ENCODE measurements at regions not wholly inside any gene's neighbourhood (a gene's known extent, or its start where the extent isn't known, plus 50 kb on each side); places are given as distances from the start of the nearest gene placed in this dataset.
A peak's percentile ranks its signal among the peaks of the same experiment; 100 is the strongest.

GRCh38 chr9:13386316-13386715 is 106.8 kb upstream of the MPDZ start:
- H3K79me1 ChIP-seq (replicated peaks; ENCODE audit: low read length, poor library complexity, severe bottlenecking) = no peaks in the 10 kb centered on the region
- H3K23ac ChIP-seq (ENCODE audit: low read length in 2 of 2) = no peak overlapping the region

GRCh38 chr9:13383855-13384254 is 104.4 kb upstream of the MPDZ start:
- WGBS = 100% methylated on average over 1 of the region's 1 CpG
- no peak overlapping the region for H2AFZ ChIP-seq (ENCODE audit: low read depth, low read length)
- no peak overlapping the region for H3K9ac ChIP-seq (ENCODE audit: low read length)
- no peaks in the 10 kb centered on the region for H3K79me1 ChIP-seq (replicated peaks; ENCODE audit: low read length, poor library complexity, severe bottlenecking)
- H3K4me1 ChIP-seq (ENCODE audit: control insufficient read depth, insufficient read depth, low read depth, low read length) = no peaks in the 10 kb centered on the region
- H3K4ac ChIP-seq (ENCODE audit: low read depth in 1 of 2, low read length in 2 of 2) = no peak overlapping the region
- H3K23ac ChIP-seq (ENCODE audit: low read length in 2 of 2) = no peak overlapping the region
- no peak overlapping the region for H4K91ac ChIP-seq (ENCODE audit: low read length)
- H3K27me3 ChIP-seq (ENCODE audit: control insufficient read depth in 1 of 2, insufficient read depth in 1 of 2, low read length in 2 of 2) = no peaks in the 10 kb centered on the region
- no peak overlapping the region for H2BK5ac ChIP-seq (ENCODE audit: low read depth, low read length, poor library complexity, severe bottlenecking)
- no peak overlapping the region for H4K8ac ChIP-seq (ENCODE audit: low read length)
- no peaks in the 10 kb centered on the region for H3K9me3 ChIP-seq (ENCODE audit: control insufficient read depth, low read length)
- no peak overlapping the region for H2BK12ac ChIP-seq (ENCODE audit: low read length in 2 of 2)
- DNase-seq = no peak
- H3K4me2 ChIP-seq (ENCODE audit: low read length, poor library complexity, severe bottlenecking) = no peak overlapping the region
- H3K18ac ChIP-seq (ENCODE audit: low read depth in 1 of 2, low read length in 2 of 2) = no peak overlapping the region
- H3K14ac ChIP-seq (ENCODE audit: low read length in 2 of 2) = no peak overlapping the region
- no peak overlapping the region for H3K4me3 ChIP-seq (ENCODE audit: insufficient read depth in 1 of 2, low read depth in 1 of 2, low read length in 2 of 2)
- no peak overlapping the region for H2BK15ac ChIP-seq (ENCODE audit: low read depth, poor library complexity, severe bottlenecking)
- no peak overlapping the region for H2BK120ac ChIP-seq (ENCODE audit: low read depth, low read length)
- no peak overlapping the region for H2AK5ac ChIP-seq (ENCODE audit: low read length, severe bottlenecking)
- no peak overlapping the region for H3K27ac ChIP-seq (ENCODE audit: low read length, poor library complexity, severe bottlenecking)
- no peaks in the 10 kb centered on the region for H3K36me3 ChIP-seq (ENCODE audit: control insufficient read depth in 1 of 2, insufficient read depth in 2 of 2, low read depth in 1 of 2, low read length in 2 of 2)

More at GRCh38 chr9:13386316-13386715, 106.8 kb upstream of the MPDZ start:
- Histone ChIP-seq H2BK12ac (ENCODE audit: low read length in 2 of 2) (no peak overlapping the region), H4K91ac (ENCODE audit: low read length) (no peak overlapping the region), H2BK15ac (ENCODE audit: low read depth, poor library complexity, severe bottlenecking) (no peak overlapping the region), H2AFZ (ENCODE audit: low read depth, low read length) (no peak overlapping the region), H3K4ac (ENCODE audit: low read depth in 1 of 2, low read length in 2 of 2) (no peak overlapping the region), H2BK120ac (ENCODE audit: low read depth, low read length) (no peak overlapping the region), H3K4me2 (ENCODE audit: low read length, poor library complexity, severe bottlenecking) (no peak overlapping the region), H3K27me3 (ENCODE audit: control insufficient read depth in 1 of 2, insufficient read depth in 1 of 2, low read length in 2 of 2) (no peaks in the 10 kb centered on the region), H3K9ac (ENCODE audit: low read length) (peak overlapping the region; percentile 65), H3K36me3 (ENCODE audit: control insufficient read depth in 1 of 2, insufficient read depth in 2 of 2, low read depth in 1 of 2, low read length in 2 of 2) (no peaks in the 10 kb centered on the region), H4K8ac (ENCODE audit: low read length) (no peak overlapping the region), H2BK5ac (ENCODE audit: low read depth, low read length, poor library complexity, severe bottlenecking) (no peak overlapping the region), H3K14ac (ENCODE audit: low read length in 2 of 2) (no peak overlapping the region), H2AK5ac (ENCODE audit: low read length, severe bottlenecking) (no peak overlapping the region), H3K4me3 (ENCODE audit: insufficient read depth in 1 of 2, low read depth in 1 of 2, low read length in 2 of 2) (no peak overlapping the region), H3K4me1 (ENCODE audit: control insufficient read depth, insufficient read depth, low read depth, low read length) (no peaks in the 10 kb centered on the region), H3K18ac (ENCODE audit: low read depth in 1 of 2, low read length in 2 of 2) (no peak overlapping the region), H3K27ac (ENCODE audit: low read length, poor library complexity, severe bottlenecking) (no peak overlapping the region), H3K9me3 (ENCODE audit: control insufficient read depth, low read length) (peaks cover 16% of the 10 kb centered on the region)
- no CpG with 5 or more reads among the region's 2 CpGs for WGBS
- no peak for DNase-seq

GRCh38 chr9:13383216-13383615 is 103.7 kb upstream of the MPDZ start:
- no peak overlapping the region for H2BK12ac ChIP-seq (ENCODE audit: low read length in 2 of 2)
- no CpG with 5 or more reads among the region's 1 CpG for WGBS

GRCh38 chr9:13382595-13382994 is 103.1 kb upstream of the MPDZ start:
- no peak overlapping the region for H4K8ac ChIP-seq (ENCODE audit: low read length)
- H3K18ac ChIP-seq (ENCODE audit: low read depth in 1 of 2, low read length in 2 of 2) = no peak overlapping the region
- no peak overlapping the region for H3K4ac ChIP-seq (ENCODE audit: low read depth in 1 of 2, low read length in 2 of 2)
- H2AFZ ChIP-seq (ENCODE audit: low read depth, low read length) = no peak overlapping the region
- no peak overlapping the region for H2BK15ac ChIP-seq (ENCODE audit: low read depth, poor library complexity, severe bottlenecking)
- whole genome bisulfite sequencing = 100% methylated on average over 2 of the region's 5 CpGs
- no peak overlapping the region for H2AK5ac ChIP-seq (ENCODE audit: low read length, severe bottlenecking)
- no peak overlapping the region for H3K4me3 ChIP-seq (ENCODE audit: insufficient read depth in 1 of 2, low read depth in 1 of 2, low read length in 2 of 2)
- no peak overlapping the region for H3K23ac ChIP-seq (ENCODE audit: low read length in 2 of 2)
- no peak overlapping the region for H3K9ac ChIP-seq (ENCODE audit: low read length)
- H2BK12ac ChIP-seq (ENCODE audit: low read length in 2 of 2) = no peak overlapping the region
- H3K9me3 ChIP-seq (ENCODE audit: control insufficient read depth, low read length) = no peaks in the 10 kb centered on the region
- no peaks in the 10 kb centered on the region for H3K79me1 ChIP-seq (replicated peaks; ENCODE audit: low read length, poor library complexity, severe bottlenecking)
- H2BK120ac ChIP-seq (ENCODE audit: low read depth, low read length) = no peak overlapping the region
- no peak overlapping the region for H2BK5ac ChIP-seq (ENCODE audit: low read depth, low read length, poor library complexity, severe bottlenecking)
- no peaks in the 10 kb centered on the region for H3K27me3 ChIP-seq (ENCODE audit: control insufficient read depth in 1 of 2, insufficient read depth in 1 of 2, low read length in 2 of 2)
- H3K4me1 ChIP-seq (ENCODE audit: control insufficient read depth, insufficient read depth, low read depth, low read length) = no peaks in the 10 kb centered on the region
- H3K27ac ChIP-seq (ENCODE audit: low read length, poor library complexity, severe bottlenecking) = no peak overlapping the region
- no peak overlapping the region for H3K4me2 ChIP-seq (ENCODE audit: low read length, poor library complexity, severe bottlenecking)
- no peaks in the 10 kb centered on the region for H3K36me3 ChIP-seq (ENCODE audit: control insufficient read depth in 1 of 2, insufficient read depth in 2 of 2, low read depth in 1 of 2, low read length in 2 of 2)
- DNase-seq = no peak
- H4K91ac ChIP-seq (ENCODE audit: low read length) = no peak overlapping the region
- H3K14ac ChIP-seq (ENCODE audit: low read length in 2 of 2) = no peak overlapping the region

More at GRCh38 chr9:13383216-13383615, 103.7 kb upstream of the MPDZ start:
- no peaks in the 10 kb centered on the region for H3K9me3 ChIP-seq (ENCODE audit: control insufficient read depth, low read length)
- no peaks in the 10 kb centered on the region for H3K27me3 ChIP-seq (ENCODE audit: control insufficient read depth in 1 of 2, insufficient read depth in 1 of 2, low read length in 2 of 2)
- H3K27ac ChIP-seq (ENCODE audit: low read length, poor library complexity, severe bottlenecking) = no peak overlapping the region
- no peaks in the 10 kb centered on the region for H3K79me1 ChIP-seq (replicated peaks; ENCODE audit: low read length, poor library complexity, severe bottlenecking)
- no peak overlapping the region for H4K8ac ChIP-seq (ENCODE audit: low read length)
- no peak overlapping the region for H3K14ac ChIP-seq (ENCODE audit: low read length in 2 of 2)
- H3K9ac ChIP-seq (ENCODE audit: low read length) = no peak overlapping the region
- H2BK120ac ChIP-seq (ENCODE audit: low read depth, low read length) = no peak overlapping the region
- no peak overlapping the region for H4K91ac ChIP-seq (ENCODE audit: low read length)
- DNase-seq = no peak
- no peak overlapping the region for H2AK5ac ChIP-seq (ENCODE audit: low read length, severe bottlenecking)
- no peak overlapping the region for H2BK5ac ChIP-seq (ENCODE audit: low read depth, low read length, poor library complexity, severe bottlenecking)
- no peaks in the 10 kb centered on the region for H3K36me3 ChIP-seq (ENCODE audit: control insufficient read depth in 1 of 2, insufficient read depth in 2 of 2, low read depth in 1 of 2, low read length in 2 of 2)
- no peak overlapping the region for H3K4me2 ChIP-seq (ENCODE audit: low read length, poor library complexity, severe bottlenecking)
- no peak overlapping the region for H2BK15ac ChIP-seq (ENCODE audit: low read depth, poor library complexity, severe bottlenecking)
- H3K18ac ChIP-seq (ENCODE audit: low read depth in 1 of 2, low read length in 2 of 2) = no peak overlapping the region
- no peak overlapping the region for H3K23ac ChIP-seq (ENCODE audit: low read length in 2 of 2)
- H2AFZ ChIP-seq (ENCODE audit: low read depth, low read length) = no peak overlapping the region
- H3K4me3 ChIP-seq (ENCODE audit: insufficient read depth in 1 of 2, low read depth in 1 of 2, low read length in 2 of 2) = no peak overlapping the region
- H3K4me1 ChIP-seq (ENCODE audit: control insufficient read depth, insufficient read depth, low read depth, low read length) = no peaks in the 10 kb centered on the region
- H3K4ac ChIP-seq (ENCODE audit: low read depth in 1 of 2, low read length in 2 of 2) = no peak overlapping the region
